Endothelial cell (in vitro differentiated cells): ENCODE measurements at regions not wholly inside any gene's neighbourhood (a gene's known extent, or its start where the extent isn't known, plus 50 kb on each side); places are given as distances from the start of the nearest gene placed in this dataset.

Source experiments
- DNase-seq: peaks from one replicate; pipeline ENCODE4 v3.0.0; 2021; ENCODE audit warnings: low spot score
- H3K27ac Mint-ChIP-seq: one replicate; pipeline ENCODE4 v1.8.0; 2021; ENCODE audit warnings: mixed read lengths, inconsistent platforms; ENCODE audit not compliant: unreplicated experiment
- H3K27me3 Mint-ChIP-seq: one replicate; pipeline ENCODE4 v1.8.0; 2021; ENCODE audit warnings: mild to moderate bottlenecking, moderate library complexity, mixed read lengths, inconsistent platforms; ENCODE audit not compliant: unreplicated experiment
- H3K36me3 Mint-ChIP-seq: one replicate; pipeline ENCODE4 v1.8.0; 2021; ENCODE audit warnings: mild to moderate bottlenecking, low read depth, mixed read lengths, inconsistent platforms; ENCODE audit not compliant: unreplicated experiment
- H3K4me1 Mint-ChIP-seq: one replicate; pipeline ENCODE4 v1.8.0; 2021; ENCODE audit warnings: mild to moderate bottlenecking, mixed read lengths, inconsistent platforms; ENCODE audit not compliant: unreplicated experiment
- H3K4me3 Mint-ChIP-seq: one replicate; pipeline ENCODE4 v1.8.0; 2021; ENCODE audit warnings: mild to moderate bottlenecking, mixed read lengths, inconsistent platforms; ENCODE audit not compliant: unreplicated experiment
- H3K9me3 Mint-ChIP-seq: one replicate; pipeline ENCODE4 v1.8.0; 2021; ENCODE audit warnings: mixed read lengths, inconsistent platforms; ENCODE audit not compliant: unreplicated experiment
- CTCF ChIP-seq: fragments of 200-600 bp; sonication (generic); IDR thresholded peaks from one replicate; pipeline ENCODE4 v1.5.0; 2021; ENCODE audit warnings: antibody characterized with exemption; ENCODE audit not compliant: unreplicated experiment

GRCh38 chr6:40798069-40798770, 211.1 kb upstream of the LRFN2 start:
- no peak overlapping the region for H3K4me3 Mint-ChIP-seq
- H3K27ac Mint-ChIP-seq: no peak overlapping the region
- DNase-seq: no peak
- no peaks in the 10 kb centered on the region for H3K36me3 Mint-ChIP-seq
- no peaks in the 10 kb centered on the region for H3K9me3 Mint-ChIP-seq
- TF ChIP-seq CTCF: no peak
- peaks cover 14% of the 10 kb centered on the region for H3K4me1 Mint-ChIP-seq
- peaks cover 9% of the 10 kb centered on the region for H3K27me3 Mint-ChIP-seq

GRCh38 chr6:40796260-40797221, 209.4 kb upstream of the LRFN2 start:
- no peak overlapping the region for H3K27ac Mint-ChIP-seq
- H3K4me1 Mint-ChIP-seq: peaks cover 14% of the 10 kb centered on the region
- no peak overlapping the region for H3K4me3 Mint-ChIP-seq
- no peak for TF ChIP-seq CTCF
- DNase-seq: no peak
- H3K9me3 Mint-ChIP-seq: no peaks in the 10 kb centered on the region
- no peaks in the 10 kb centered on the region for H3K36me3 Mint-ChIP-seq
- H3K27me3 Mint-ChIP-seq: peaks cover 6% of the 10 kb centered on the region

GRCh38 chr6:40794586-40794985, 207.4 kb upstream of the LRFN2 start:
- H3K36me3 Mint-ChIP-seq: peaks cover 3% of the 10 kb centered on the region

GRCh38 chr6:40792183-40792582, 205.0 kb upstream of the LRFN2 start:
- DNase-seq: no peak
- no peak for TF ChIP-seq CTCF
- peaks cover 21% of the 10 kb centered on the region for H3K4me1 Mint-ChIP-seq
- no peaks in the 10 kb centered on the region for H3K9me3 Mint-ChIP-seq
- no peak overlapping the region for H3K27ac Mint-ChIP-seq
- H3K4me3 Mint-ChIP-seq: no peak overlapping the region
- peaks cover 3% of the 10 kb centered on the region for H3K36me3 Mint-ChIP-seq
- peaks cover 10% of the 10 kb centered on the region for H3K27me3 Mint-ChIP-seq

More at GRCh38 chr6:40794586-40794985, 207.4 kb upstream of the LRFN2 start:
- no peak for DNase-seq
- no peaks in the 10 kb centered on the region for H3K9me3 Mint-ChIP-seq
- H3K4me3 Mint-ChIP-seq: no peak overlapping the region
- peaks cover 15% of the 10 kb centered on the region for H3K4me1 Mint-ChIP-seq
- H3K27ac Mint-ChIP-seq: no peak overlapping the region
- peaks cover 11% of the 10 kb centered on the region for H3K27me3 Mint-ChIP-seq
- no peak for TF ChIP-seq CTCF
